Endothelial cell (in vitro differentiated cells): ENCODE measurements at regions not wholly inside any gene's neighbourhood (a gene's known extent, or its start where the extent isn't known, plus 50 kb on each side); places are given as distances from the start of the nearest gene placed in this dataset.
A peak's percentile ranks its signal among the peaks of the same experiment; 100 is the strongest.
"Not testable (repeated sequence)": the region's sequence is repeated elsewhere in the genome, so short reads cannot be mapped to it uniquely, and the experiment has no call there.

Experiments
- DNase-seq: peaks from one replicate; pipeline ENCODE4 v3.0.0; 2021; ENCODE audit warnings: low spot score
- H3K27ac Mint-ChIP-seq: one replicate; pipeline ENCODE4 v1.8.0; 2021; ENCODE audit warnings: mixed read lengths, inconsistent platforms; ENCODE audit not compliant: unreplicated experiment
- H3K27me3 Mint-ChIP-seq: one replicate; pipeline ENCODE4 v1.8.0; 2021; ENCODE audit warnings: mild to moderate bottlenecking, moderate library complexity, mixed read lengths, inconsistent platforms; ENCODE audit not compliant: unreplicated experiment
- H3K36me3 Mint-ChIP-seq: one replicate; pipeline ENCODE4 v1.8.0; 2021; ENCODE audit warnings: mild to moderate bottlenecking, low read depth, mixed read lengths, inconsistent platforms; ENCODE audit not compliant: unreplicated experiment
- H3K4me1 Mint-ChIP-seq: one replicate; pipeline ENCODE4 v1.8.0; 2021; ENCODE audit warnings: mild to moderate bottlenecking, mixed read lengths, inconsistent platforms; ENCODE audit not compliant: unreplicated experiment
- H3K4me3 Mint-ChIP-seq: one replicate; pipeline ENCODE4 v1.8.0; 2021; ENCODE audit warnings: mild to moderate bottlenecking, mixed read lengths, inconsistent platforms; ENCODE audit not compliant: unreplicated experiment
- H3K9me3 Mint-ChIP-seq: one replicate; pipeline ENCODE4 v1.8.0; 2021; ENCODE audit warnings: mixed read lengths, inconsistent platforms; ENCODE audit not compliant: unreplicated experiment
- TF ChIP-seq, protein P1 (sequence below): fragments of 200-600 bp; sonication (generic); IDR thresholded peaks from one replicate; pipeline ENCODE4 v1.5.0; 2021; ENCODE audit warnings: antibody characterized with exemption; ENCODE audit not compliant: unreplicated experiment

DNA sequence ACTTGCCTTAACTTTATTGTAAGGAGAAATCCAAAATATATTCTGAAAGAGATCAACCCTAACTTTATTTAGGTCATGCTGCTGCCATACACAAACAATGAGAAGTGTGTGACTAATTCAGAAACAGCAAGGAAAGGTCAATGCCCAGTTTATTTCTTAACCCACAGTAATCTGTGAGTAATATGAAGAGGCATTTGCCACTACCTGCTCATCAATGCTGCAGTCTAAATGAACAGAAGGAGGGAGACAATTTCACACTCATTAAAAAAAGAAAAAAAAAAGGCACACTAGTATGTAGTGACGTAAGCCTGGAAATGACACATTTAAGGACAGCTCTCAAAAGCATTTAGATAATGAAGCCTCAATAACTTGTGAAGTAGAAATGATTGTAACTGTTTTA is 90.5 kb upstream of the FOXN3 start:
- no peaks in the 10 kb centered on the region for H3K9me3 Mint-ChIP-seq
- TF ChIP-seq, protein P1, sequence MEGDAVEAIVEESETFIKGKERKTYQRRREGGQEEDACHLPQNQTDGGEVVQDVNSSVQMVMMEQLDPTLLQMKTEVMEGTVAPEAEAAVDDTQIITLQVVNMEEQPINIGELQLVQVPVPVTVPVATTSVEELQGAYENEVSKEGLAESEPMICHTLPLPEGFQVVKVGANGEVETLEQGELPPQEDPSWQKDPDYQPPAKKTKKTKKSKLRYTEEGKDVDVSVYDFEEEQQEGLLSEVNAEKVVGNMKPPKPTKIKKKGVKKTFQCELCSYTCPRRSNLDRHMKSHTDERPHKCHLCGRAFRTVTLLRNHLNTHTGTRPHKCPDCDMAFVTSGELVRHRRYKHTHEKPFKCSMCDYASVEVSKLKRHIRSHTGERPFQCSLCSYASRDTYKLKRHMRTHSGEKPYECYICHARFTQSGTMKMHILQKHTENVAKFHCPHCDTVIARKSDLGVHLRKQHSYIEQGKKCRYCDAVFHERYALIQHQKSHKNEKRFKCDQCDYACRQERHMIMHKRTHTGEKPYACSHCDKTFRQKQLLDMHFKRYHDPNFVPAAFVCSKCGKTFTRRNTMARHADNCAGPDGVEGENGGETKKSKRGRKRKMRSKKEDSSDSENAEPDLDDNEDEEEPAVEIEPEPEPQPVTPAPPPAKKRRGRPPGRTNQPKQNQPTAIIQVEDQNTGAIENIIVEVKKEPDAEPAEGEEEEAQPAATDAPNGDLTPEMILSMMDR, result no peak
- no peaks in the 10 kb centered on the region for H3K27me3 Mint-ChIP-seq
- peaks cover 23% of the 10 kb centered on the region for H3K36me3 Mint-ChIP-seq
- DNase-seq, result no peak
- peaks cover 29% of the 10 kb centered on the region for H3K4me1 Mint-ChIP-seq
- no peak overlapping the region for H3K4me3 Mint-ChIP-seq
- no peak overlapping the region for H3K27ac Mint-ChIP-seq

DNA sequence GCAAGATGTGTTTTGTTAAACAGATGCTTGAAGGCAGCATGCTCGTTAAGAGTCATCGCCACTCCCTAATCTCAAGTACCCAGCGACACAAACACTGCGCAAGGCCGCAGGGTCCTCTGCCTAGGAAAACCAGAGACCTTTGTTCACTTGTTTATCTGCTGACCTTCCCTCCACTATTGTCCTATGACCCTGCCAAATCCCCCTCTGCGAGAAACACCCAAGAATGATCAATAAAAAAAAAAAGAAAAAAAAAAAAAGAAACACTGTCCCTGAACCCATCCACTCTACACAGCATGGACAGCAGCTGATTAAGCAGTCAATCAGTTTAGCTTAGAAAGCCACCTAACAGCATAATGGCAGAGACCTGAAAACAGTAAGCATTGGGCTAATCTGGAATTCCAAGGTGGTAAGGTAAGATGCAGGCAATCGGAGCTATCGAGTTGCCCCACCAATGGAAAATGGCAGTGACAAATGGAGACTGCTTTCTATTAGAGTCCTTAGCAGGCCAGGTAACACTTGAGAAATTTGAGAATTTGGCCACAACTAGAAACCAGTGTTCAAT is 89.9 kb upstream of the FOXN3 start:
- not testable (repeated sequence) for H3K27ac Mint-ChIP-seq, H3K9me3 Mint-ChIP-seq, DNase-seq, H3K4me3 Mint-ChIP-seq, H3K27me3 Mint-ChIP-seq
- Mint-ChIP-seq H3K4me1 (peaks cover 26% of the 10 kb centered on the region), H3K36me3 (peaks cover 17% of the 10 kb centered on the region)

DNA sequence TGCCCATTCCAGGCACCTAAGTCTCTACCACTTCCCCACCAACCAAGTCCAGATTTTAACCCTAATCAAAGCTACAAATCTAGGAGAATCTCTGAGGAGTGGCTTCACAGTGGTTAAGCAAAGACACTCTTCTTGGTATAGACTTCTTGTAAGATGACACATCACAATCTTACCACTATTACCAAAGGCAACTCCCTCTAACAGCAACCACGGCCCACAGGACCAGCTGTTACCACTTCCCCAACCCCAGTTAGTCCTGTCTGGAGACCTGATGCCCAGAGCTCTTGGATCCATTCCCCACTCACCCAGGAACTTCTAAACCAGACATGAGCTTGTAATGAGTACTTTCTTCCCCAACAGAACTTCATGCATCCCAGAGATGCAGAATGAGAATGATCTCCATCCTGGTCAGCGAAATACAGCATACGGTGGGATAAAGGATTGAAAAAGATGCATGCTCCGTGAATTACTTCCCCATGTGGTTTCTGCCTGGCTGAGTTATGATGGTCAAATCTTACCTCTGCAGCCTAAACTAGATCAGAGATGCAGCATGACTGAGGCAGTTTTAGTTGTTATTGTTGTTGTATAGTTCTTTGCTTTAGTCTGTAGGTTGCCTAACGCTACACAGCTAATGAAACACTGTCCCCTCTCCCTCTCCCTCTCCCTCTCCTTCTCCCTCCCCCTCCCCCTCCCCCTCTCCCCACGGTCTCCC is 87.7 kb upstream of the FOXN3 start:
- Mint-ChIP-seq H3K9me3 (no peaks in the 10 kb centered on the region), H3K36me3 (peaks cover 8% of the 10 kb centered on the region), H3K4me3 (no peak overlapping the region), H3K4me1 (peaks cover 23% of the 10 kb centered on the region), H3K27me3 (peaks cover 3% of the 10 kb centered on the region), H3K27ac (peak overlapping the region; percentile 45)
- TF ChIP-seq, protein P1, result no peak
- DNase-seq, result no peak

DNA sequence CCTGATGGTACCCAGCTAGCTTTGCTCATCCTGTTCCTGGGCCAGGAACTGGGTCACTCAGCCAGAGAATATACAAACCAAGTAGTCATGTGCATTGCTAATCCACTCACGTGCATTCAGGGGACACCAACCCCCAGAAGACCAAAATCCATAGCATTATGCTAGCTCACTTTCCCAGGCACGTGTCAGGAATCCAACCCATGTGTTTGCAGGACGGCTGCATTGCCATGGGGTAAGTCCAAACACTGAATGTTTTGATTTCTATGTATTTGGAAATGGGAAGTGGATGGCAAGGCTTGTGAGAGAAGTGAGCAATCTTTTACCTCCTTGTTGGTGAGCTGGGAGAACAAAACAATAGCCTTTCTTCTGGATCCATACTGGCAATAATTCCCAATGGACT is 87.1 kb upstream of the FOXN3 start:
- TF ChIP-seq, protein P1, result no peak
- peaks cover 21% of the 10 kb centered on the region for H3K4me1 Mint-ChIP-seq

DNA sequence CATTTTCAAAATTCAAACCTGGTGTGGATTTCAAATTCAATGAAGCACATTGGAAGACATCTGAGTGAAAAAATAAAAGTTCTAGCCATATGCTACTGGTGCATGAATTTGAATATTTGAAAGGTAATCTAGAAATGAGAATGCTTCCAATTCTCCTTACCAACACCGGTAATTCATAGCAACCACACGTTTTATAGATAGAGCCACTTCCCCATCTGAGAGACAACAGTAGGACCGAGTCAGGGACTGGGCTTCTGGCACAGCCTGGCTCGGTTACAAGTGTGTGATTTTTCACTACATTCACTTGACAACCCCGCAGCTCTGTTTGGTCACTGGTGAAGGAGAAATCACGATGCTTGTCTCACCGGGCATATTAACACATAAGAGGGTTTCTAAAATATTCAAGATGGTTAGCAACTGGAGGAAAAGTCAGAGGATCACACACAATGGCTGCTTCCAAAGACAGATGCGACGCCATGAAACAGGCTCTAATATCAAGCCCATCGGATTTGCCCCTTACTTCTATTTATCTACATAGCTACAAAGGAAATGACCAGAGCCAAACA is 86.5 kb upstream of the FOXN3 start:
- Mint-ChIP-seq H3K27me3 (peaks cover 4% of the 10 kb centered on the region), H3K4me3 (no peak overlapping the region), H3K27ac (peak overlapping the region; percentile 40), H3K36me3 (peaks cover 4% of the 10 kb centered on the region), H3K4me1 (peaks cover 20% of the 10 kb centered on the region), H3K9me3 (no peaks in the 10 kb centered on the region)
- TF ChIP-seq, protein P1, result no peak
- DNase-seq, result no peak

More for the DNA sequence above, 87.1 kb upstream of the FOXN3 start:
- Mint-ChIP-seq H3K27ac (no peak overlapping the region), H3K36me3 (peaks cover 7% of the 10 kb centered on the region), H3K9me3 (no peaks in the 10 kb centered on the region), H3K4me3 (no peak overlapping the region), H3K27me3 (peaks cover 4% of the 10 kb centered on the region)
- DNase-seq, result no peak
